Neural progenitor cell (in vitro differentiated cells): ENCODE measurements at regions not wholly inside any gene's neighbourhood (a gene's known extent, or its start where the extent isn't known, plus 50 kb on each side); places are given as distances from the start of the nearest gene placed in this dataset.

Experiments
- DNase-seq: peaks from one replicate; pipeline ENCODE4 v3.0.0-alpha.2; 2016; ENCODE audit warnings: low spot score
- H2AFZ ChIP-seq: fragments of 200-600 bp; sonication (generic); replicated peaks from 2 replicates; pipeline ENCODE4 v1.6.1; 2016; ENCODE audit warnings: antibody characterized with exemption
- H3F3A ChIP-seq: fragments of 200-600 bp; sonication (generic); 2 replicates; pipeline ENCODE4 v1.6.1; 2016; ENCODE audit warnings: antibody characterized with exemption, low read depth
- H3K27ac ChIP-seq: fragments of 200-600 bp; sonication (generic); 2 replicates; pipeline ENCODE4 v1.5.1; 2016; ENCODE audit warnings: mild to moderate bottlenecking
- H3K27me3 ChIP-seq: fragments of 200-600 bp; sonication (generic); 2 replicates; pipeline ENCODE4 v1.6.1; 2016; ENCODE audit warnings: mild to moderate bottlenecking, moderate library complexity
- H3K36me3 ChIP-seq: fragments of 200-600 bp; sonication (generic); 2 replicates; pipeline ENCODE4 v1.5.1; 2016
- H3K4me1 ChIP-seq: fragments of 200-600 bp; sonication (generic); 2 replicates; pipeline ENCODE4 v1.6.1; 2016; ENCODE audit warnings: mixed run types
- H3K4me2 ChIP-seq: fragments of 200-600 bp; sonication (generic); 2 replicates; pipeline ENCODE4 v1.6.1; 2016
- H3K4me3 ChIP-seq: fragments of 200-600 bp; sonication (generic); 2 replicates; pipeline ENCODE4 v1.5.1; 2016
- H3K79me2 ChIP-seq: fragments of 200-600 bp; sonication (generic); 2 replicates; pipeline ENCODE4 v1.6.1; 2016; ENCODE audit warnings: low read depth
- H3K9ac ChIP-seq: fragments of 200-600 bp; sonication (generic); 2 replicates; pipeline ENCODE4 v1.6.1; 2016
- H3K9me3 ChIP-seq: fragments of 200-600 bp; sonication (generic); 2 replicates; pipeline ENCODE4 v1.5.1; 2016; ENCODE audit warnings: low read depth
- H4K20me1 ChIP-seq: fragments of 200-600 bp; sonication (generic); 2 replicates; pipeline ENCODE4 v1.6.1; 2016; ENCODE audit warnings: low read depth
- H3K27ac Mint-ChIP-seq: 3 replicates; pipeline ENCODE4 v1.8.0; 2021; ENCODE audit warnings: mixed read lengths
- H3K27me3 Mint-ChIP-seq: 2 replicates; pipeline ENCODE4 v1.8.0; 2022; ENCODE audit warnings: low read depth, mild to moderate bottlenecking, inconsistent platforms, moderate library complexity, mixed read lengths; ENCODE audit not compliant: insufficient read depth
- H3K36me3 Mint-ChIP-seq: 3 replicates; pipeline ENCODE4 v1.8.0; 2021; ENCODE audit warnings: mixed read lengths
- H3K4me1 Mint-ChIP-seq: 3 replicates; pipeline ENCODE4 v1.8.0; 2021; ENCODE audit warnings: mixed read lengths
- H3K4me3 Mint-ChIP-seq: 3 replicates; pipeline ENCODE4 v1.8.0; 2021; ENCODE audit warnings: mild to moderate bottlenecking, moderate library complexity, mixed read lengths
- H3K9me3 Mint-ChIP-seq: 3 replicates; pipeline ENCODE4 v1.8.0; 2020; ENCODE audit warnings: mixed read lengths
- CTCF ChIP-seq: fragments of 200-600 bp; sonication (generic); IDR thresholded peaks from 2 replicates; pipeline ENCODE4 v1.5.1; 2017; ENCODE audit warnings: antibody characterized with exemption, mild to moderate bottlenecking
- EZH2 ChIP-seq: fragments of 200-600 bp; sonication (generic); IDR thresholded peaks from 2 replicates; pipeline ENCODE4 v1.6.1; 2017; ENCODE audit warnings: antibody characterized with exemption, mild to moderate bottlenecking, moderate library complexity
- EZH2phosphoT487 ChIP-seq: fragments of 200-600 bp; sonication (generic); IDR thresholded peaks from 2 replicates; pipeline ENCODE4 v1.6.1; 2017; ENCODE audit warnings: antibody characterized with exemption

DNA sequence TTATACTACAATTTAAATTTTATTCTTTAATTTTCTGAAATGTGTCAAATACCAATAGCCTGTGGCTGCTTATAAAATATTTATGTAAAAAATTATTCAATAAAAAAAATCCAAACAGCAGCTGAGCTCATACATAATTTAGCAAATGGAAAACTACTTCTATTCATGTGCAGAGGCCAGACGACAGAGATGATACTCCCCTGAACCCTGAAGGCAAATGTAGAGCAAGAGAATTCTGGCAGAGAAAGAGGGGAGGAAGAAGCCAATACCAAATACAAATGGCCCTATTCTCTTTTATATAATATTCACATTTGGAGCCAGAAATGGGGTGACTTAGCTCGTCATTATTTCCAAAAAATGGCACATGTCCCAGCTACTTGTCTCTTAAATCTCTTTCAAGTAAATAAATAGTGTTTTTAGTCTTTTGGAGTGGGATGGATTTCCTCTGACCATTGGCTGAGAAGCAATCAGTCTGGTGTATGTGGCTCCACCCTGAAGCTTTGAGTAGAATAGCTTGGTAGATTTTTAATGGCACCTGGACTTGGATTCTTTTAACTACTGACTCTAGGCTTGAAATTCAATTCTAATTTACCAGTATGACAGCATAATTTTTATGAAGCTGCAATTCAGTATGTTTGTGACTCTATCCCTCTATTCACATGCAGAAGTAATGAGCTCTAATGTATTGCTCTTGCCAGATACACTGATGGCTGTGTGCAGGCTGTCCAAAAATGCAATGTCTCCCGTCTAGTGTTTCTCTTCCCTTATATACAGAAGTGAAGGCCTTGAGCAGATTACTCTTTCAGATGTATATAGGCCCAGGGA, 113.4 kb upstream of the SCAF11 start:
- Mint-ChIP-seq H3K4me3 (no peak overlapping the region), H3K4me1 (peaks cover 7% of the 10 kb centered on the region), H3K9me3 (no peaks in the 10 kb centered on the region), H3K27me3 (no peaks in the 10 kb centered on the region), H3K27ac (no peak overlapping the region), H3K36me3 (no peaks in the 10 kb centered on the region)
- H3K4me2 ChIP-seq = no peak overlapping the region
- H3K4me1 ChIP-seq = no peaks in the 10 kb centered on the region
- TF ChIP-seq EZH2phosphoT487 (no peak), EZH2 (no peak), CTCF (no peak)
- H2AFZ ChIP-seq = no peak overlapping the region
- no peak overlapping the region for H3K9ac ChIP-seq
- H3K9me3 ChIP-seq = no peaks in the 10 kb centered on the region
- H3K4me3 ChIP-seq = no peak overlapping the region
- no peaks in the 10 kb centered on the region for H3F3A ChIP-seq
- no peak for DNase-seq
- H3K36me3 ChIP-seq = no peaks in the 10 kb centered on the region
- H3K27me3 ChIP-seq = no peaks in the 10 kb centered on the region
- no peaks in the 10 kb centered on the region for H3K79me2 ChIP-seq
- no peak overlapping the region for H3K27ac ChIP-seq
- H4K20me1 ChIP-seq = no peaks in the 10 kb centered on the region

GRCh38 chr12:46101485-46101869, 111.1 kb upstream of the SCAF11 start:
- no peak overlapping the region for H3K4me3 Mint-ChIP-seq
- no peaks in the 10 kb centered on the region for H3K27me3 ChIP-seq
- no peaks in the 10 kb centered on the region for H3K36me3 Mint-ChIP-seq
- no peaks in the 10 kb centered on the region for H3K9me3 ChIP-seq
- no peak for DNase-seq
- no peak overlapping the region for H2AFZ ChIP-seq
- H4K20me1 ChIP-seq = no peaks in the 10 kb centered on the region
- no peaks in the 10 kb centered on the region for H3K4me1 ChIP-seq
- H3K79me2 ChIP-seq = no peaks in the 10 kb centered on the region
- H3F3A ChIP-seq = no peaks in the 10 kb centered on the region
- H3K4me3 ChIP-seq = no peak overlapping the region
- H3K4me2 ChIP-seq = no peak overlapping the region
- no peaks in the 10 kb centered on the region for H3K9me3 Mint-ChIP-seq
- no peak overlapping the region for H3K27ac Mint-ChIP-seq
- H3K27me3 Mint-ChIP-seq = no peaks in the 10 kb centered on the region
- H3K27ac ChIP-seq = no peak overlapping the region
- no peak overlapping the region for H3K9ac ChIP-seq
- peaks cover 7% of the 10 kb centered on the region for H3K4me1 Mint-ChIP-seq
- no peak for TF ChIP-seq EZH2
- no peak for TF ChIP-seq EZH2phosphoT487
- TF ChIP-seq CTCF = no peak
- no peaks in the 10 kb centered on the region for H3K36me3 ChIP-seq

- no peak overlapping the region for H3K4me3 Mint-ChIP-seq
- H3K4me1 ChIP-seq = no peaks in the 10 kb centered on the region
- H2AFZ ChIP-seq = no peak overlapping the region
- no peaks in the 10 kb centered on the region for H3K27me3 Mint-ChIP-seq
- DNase-seq = peak; percentile 7
- no peak overlapping the region for H3K27ac Mint-ChIP-seq
- no peaks in the 10 kb centered on the region for H3K9me3 ChIP-seq
- no peaks in the 10 kb centered on the region for H4K20me1 ChIP-seq
- H3K4me2 ChIP-seq = no peak overlapping the region
- H3K27me3 ChIP-seq = no peaks in the 10 kb centered on the region
- H3K4me1 Mint-ChIP-seq = peaks cover 7% of the 10 kb centered on the region
- no peak overlapping the region for H3K9ac ChIP-seq
- H3K4me3 ChIP-seq = no peak overlapping the region
- no peaks in the 10 kb centered on the region for H3K9me3 Mint-ChIP-seq
- H3K36me3 ChIP-seq = no peaks in the 10 kb centered on the region
- no peaks in the 10 kb centered on the region for H3F3A ChIP-seq
- no peaks in the 10 kb centered on the region for H3K36me3 Mint-ChIP-seq
- H3K79me2 ChIP-seq = no peaks in the 10 kb centered on the region
- H3K27ac ChIP-seq = no peak overlapping the region
- no peak for TF ChIP-seq EZH2
- TF ChIP-seq CTCF = no peak
- TF ChIP-seq EZH2phosphoT487 = no peak
Measured at GRCh38 chr12:46100551-46101484, 110.4 kb upstream of the SCAF11 start.
